GM04504 (cell line): ENCODE measurements at regions not wholly inside any gene's neighbourhood (a gene's known extent, or its start where the extent isn't known, plus 50 kb on each side); places are given as distances from the start of the nearest gene placed in this dataset.

Experiments used
- DNase-seq: peaks from one replicate; pipeline ENCODE4 v3.0.0-alpha.2; 2012; ENCODE audit warnings: low read depth

DNA sequence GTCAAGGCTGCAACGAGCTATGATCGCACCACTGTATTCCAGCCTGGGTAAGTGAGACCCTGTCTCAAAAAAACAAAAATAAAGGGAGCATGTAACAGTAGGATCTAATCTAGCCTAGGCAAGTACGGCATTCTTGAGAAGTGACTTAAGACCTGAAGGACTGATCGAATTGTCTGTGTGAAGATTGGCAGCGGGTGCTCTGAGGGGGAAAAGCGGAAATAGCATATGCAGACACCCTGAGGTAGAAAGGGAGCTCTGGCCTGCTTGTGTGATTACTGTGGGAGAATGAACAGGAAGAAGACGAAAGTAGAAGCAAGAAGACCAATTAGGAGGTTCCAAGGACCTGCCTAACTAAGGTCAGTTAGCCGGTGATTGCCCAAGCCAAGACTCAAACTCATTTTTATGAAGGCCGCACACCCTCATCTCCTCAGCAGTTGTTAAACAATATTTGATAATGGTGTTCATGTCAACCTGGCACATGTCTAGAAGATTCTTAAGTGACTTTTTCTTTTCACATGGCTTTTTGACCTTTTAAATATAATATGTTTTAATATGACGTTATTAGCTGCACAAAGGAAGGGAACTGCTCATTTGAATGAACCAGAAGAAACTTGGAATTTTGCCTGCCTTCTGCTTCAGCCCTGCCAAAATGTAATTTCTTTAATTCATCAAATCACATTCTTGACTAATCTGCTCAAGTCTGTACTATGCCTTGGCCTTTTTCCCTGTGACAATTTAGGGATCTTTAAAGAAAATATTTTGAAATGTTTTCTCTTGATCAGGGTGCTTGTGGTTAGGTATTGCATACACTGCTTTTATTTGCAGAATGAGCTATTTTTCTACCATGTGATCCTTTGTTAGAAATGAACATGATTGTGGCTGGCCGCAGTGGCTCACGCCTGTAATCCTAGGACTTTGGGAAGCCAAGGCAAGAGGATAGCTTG is 289.2 kb upstream of the DMRT1 start:
- no peak for DNase-seq

DNA sequence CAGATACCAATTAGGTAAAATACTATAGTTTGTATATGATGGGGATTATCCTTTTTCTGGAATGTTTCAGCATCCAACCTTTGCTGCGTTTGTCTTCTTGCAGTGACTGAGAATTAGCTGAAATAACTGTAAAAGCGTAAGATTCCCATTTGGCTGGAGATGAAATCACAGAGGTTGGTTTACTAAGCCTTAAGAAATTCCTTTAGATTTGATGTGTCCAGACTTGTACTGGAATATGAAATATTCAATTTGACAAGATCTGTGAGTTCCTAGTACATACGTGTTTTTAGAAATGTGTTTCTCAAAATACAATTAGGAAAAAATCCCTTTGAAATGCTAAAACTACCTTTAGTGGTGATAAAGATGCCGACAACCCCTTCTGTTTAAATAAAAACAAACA is 286.0 kb upstream of the DMRT1 start:
- DNase-seq = no peak

DNA sequence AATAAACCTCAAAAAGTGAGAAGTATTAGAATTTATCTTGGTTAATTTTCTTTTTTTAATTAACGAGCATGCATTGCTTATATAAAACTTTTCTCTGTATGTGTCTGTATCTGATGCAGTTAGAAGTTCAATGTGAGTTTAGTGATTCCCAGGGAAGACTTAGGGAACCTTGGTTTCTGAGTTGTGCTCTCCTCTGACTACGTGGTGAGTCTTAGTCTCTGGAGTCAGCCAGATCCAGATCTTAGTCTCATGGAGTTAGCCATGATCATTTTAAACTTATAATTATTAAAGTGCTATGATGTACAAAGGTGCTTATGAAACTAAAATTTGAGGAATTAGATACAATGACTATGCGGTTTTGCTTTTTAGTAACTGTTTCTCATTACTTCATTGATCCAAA is 285.3 kb upstream of the DMRT1 start:
- DNase-seq = no peak

DNA sequence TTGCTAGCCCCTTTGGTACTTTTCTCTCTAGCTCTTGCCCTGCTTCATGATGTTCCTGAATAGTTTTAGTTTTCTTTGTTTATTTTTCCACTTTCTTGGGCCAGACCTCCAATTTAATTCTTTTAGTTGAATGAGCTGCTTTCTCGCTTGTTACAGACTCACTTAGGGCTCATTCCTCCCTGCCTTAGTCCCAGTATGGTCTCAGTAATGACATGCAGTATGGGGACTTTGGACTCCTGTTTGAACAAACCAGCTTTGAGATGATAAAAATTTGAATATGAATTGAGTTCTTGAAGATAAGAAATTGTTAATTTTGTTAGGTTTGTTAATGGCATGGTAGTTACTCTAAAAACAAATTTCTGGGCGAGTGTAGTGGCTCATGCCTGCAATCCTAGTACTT is 284.8 kb upstream of the DMRT1 start:
- DNase-seq = no peak

DNA sequence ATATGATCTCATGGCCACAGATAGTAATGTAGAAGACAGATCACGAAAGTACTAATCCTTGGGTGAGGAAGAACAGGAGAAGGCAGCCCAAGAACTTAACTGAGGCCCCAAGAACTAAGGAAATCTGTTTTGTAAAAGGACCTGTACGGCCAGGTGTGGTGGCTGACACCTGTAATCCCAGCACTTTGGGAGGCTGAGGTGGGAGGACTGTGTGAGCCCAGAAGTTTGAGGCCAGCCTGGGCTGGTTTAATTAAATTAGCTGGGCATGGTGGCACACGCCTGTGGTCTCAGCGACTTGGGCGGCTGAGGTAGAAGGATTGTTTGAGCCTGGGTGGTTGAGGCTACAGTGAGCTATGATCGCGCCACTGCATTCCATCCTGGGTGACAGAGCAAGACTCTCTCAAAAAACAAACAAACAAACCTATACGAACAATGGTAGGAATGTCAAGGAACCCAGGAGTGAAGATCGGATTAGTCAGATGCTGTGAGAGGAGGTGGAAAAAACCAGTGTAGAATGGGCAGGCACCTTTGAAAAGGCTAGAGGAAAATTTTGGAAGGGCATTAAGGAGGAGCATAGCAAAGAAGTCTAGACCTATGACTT is 283.8 kb upstream of the DMRT1 start:
- no peak for DNase-seq

DNA sequence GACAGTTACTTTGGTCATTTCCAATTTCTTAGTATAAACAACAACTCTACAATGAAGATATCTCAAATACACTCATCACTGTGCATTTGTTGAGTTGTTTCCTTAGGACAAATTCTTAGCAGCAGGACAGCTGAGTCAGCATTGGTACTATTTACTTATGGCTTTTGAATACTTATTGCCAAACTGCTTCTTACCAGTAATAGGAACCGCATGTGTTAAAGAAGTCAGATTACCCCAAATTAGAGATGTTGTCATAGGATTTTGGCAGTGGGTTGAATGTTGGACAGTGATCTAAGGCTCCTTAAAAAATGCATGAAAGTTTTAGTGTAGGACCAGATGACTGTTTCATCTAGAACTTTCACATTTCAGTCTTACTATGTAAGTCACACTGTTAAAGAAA is 280.1 kb upstream of the DMRT1 start:
- no peak for DNase-seq

DNA sequence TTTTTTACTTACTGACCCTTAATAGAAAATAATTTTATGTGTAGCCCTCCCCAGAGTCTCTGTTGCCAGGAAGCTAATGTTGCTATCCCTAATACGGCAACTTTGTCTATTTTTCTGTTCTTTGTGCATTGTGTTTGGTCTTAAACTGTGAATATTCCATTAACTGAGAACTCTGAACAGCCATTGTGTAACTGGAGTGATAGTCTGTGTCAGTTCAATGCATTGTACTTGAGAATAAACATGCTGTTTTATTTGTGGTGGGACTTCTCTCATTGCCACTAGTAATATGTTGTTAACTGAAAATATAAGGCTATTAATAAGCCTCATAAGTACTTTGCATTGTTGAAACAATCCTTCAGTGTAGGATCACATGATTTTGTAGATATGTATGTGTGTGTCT is 278.3 kb upstream of the DMRT1 start:
- DNase-seq = no peak

DNA sequence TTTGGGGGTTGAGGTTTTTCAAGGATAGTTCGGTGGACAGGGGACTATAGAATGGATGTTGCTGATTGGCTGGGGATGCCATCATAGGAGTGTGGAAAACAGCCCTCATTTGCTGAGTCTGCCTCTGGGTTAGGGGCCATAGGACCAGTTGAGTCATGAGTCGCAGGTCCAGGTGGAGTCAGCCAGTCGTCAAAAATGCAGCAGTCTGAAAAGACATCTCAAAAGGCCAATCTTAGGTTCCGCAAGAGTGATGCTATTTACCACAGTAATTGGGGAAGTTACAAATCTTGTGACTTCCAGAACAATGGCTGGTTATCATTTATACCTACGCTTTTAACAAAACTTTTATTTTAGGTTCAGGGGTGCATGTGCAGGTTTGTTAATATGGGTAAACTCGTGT is 276.0 kb upstream of the DMRT1 start:
- DNase-seq = no peak

DNA sequence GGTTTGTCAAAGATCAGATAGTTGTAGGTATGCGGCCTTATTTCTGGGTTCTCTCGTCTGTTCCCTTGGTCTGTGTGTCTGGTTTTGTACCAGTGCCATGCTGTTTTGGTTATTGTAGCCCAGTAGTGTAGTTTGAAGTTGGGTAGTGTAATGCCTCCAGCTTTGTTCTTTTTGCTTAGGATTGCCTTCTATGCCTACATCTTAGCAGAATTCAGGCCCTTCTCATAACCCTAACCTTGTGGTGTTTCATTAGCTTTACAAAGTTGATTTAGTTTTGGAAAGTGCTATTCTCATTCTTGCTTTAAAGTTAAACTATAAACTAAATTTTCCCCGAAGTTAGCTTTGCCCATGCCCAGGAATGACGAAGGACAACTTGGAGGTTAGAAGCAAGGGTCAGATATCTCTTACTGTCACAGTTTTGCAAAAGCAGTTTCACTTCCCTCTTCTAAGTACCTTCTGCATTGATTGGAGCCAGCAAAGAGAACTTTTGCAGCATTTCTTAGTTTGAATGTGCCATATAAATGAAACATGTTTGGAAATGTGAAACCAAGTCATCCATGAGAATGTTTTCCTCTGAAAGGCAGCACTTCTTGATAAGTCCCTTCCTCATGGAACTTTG is 274.3 kb upstream of the DMRT1 start:
- DNase-seq = no peak

DNA sequence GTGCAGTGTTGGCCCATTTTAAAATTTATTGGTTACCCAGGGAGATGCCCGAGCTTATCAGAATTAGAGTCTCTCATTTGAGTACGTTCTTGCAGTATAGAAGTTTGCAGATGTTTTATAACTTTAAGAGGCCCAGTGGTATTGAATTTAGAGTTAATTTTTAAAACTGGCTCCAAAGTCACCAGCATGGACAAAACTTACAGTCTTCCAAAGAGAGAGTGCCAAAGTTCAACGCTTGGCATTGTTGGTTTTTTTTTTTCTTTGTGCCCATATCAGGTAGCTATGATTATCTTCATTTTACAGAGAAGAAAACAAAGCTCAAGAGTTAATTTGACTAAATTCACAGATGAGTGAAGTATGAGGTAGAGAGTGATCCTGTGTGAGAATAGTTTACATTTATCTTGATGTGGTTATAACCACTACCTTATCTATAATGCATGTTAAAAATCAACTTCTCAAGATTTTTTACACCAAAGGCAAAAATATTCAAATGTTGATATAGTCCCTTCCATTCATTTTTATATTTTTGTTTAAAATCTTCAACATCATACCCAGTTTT is 273.7 kb upstream of the DMRT1 start:
- no peak for DNase-seq

DNA sequence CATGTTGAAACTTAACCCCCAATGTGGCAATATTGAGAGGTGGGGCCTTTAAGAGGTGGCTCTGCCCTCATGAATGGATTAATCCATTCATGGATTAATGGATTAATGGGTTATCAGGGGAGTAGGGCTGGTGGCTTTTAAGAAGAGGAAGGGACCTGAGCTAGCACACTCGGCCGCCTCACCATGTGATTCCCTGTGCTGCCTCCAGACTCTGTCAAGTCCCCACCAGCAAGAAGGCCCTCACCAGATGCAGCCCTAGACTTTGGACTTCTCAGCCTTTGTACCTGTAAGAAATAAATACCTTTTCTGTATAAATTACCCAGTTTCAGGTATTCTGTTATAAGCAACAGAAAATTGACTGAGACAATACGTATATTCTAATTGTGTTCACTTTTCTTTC is 272.2 kb upstream of the DMRT1 start:
- no peak for DNase-seq

DNA sequence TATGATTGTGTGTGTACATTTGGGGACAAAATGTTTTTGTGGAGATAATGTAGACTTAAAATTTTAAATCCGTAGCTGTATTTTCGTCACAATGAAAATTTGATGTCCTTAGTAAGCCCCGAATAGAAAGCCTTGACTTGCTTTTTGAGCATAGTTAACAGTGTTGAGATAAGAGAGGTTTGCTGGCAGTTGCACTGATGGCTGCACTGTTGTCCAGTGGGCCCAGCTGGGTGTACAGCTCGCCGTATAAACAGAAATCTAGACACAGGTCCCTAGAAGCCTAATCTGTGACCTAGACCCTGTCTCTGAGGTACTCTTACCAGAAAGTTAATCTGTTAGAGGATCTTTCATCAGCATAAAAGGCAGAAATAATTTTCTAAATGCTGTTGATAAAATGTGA is 271.3 kb upstream of the DMRT1 start:
- no peak for DNase-seq

DNA sequence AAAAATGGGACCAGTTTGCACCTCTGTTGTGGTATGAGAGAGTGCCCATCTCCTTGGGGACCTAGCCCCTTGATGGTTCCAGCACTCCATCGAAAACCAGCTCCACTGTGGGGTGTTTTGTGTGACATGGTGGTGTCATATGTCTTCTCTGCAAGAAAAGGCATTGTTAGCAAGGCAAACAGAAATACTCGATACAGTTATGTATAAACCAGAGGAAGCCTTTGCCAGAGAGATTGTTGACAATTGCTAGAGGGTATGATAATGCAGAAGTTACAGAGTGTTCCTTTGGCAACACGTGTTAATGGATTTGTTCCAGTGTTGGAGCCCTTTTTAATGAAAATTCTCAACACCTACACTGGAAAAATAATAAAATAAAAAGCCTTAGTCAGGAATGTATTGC is 270.4 kb upstream of the DMRT1 start:
- no peak for DNase-seq

DNA sequence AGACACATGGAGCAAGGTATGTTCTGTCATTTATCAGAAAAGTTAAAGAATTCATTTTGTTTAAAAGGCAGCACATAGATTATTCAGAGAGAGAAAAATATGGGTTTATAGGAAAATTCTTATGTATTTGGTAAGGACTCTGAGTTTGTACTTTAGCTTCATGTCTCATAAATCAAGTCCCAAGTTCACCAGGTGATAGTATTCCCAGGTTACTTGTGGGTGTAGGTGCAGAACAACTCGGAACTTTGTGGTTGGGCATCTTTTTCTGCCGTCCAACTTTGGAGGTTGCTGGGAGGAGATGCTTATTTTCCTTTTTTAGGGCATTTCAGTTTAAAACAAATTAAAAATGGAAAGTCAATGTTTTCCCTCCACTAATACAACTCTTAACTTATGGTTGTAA is 269.8 kb upstream of the DMRT1 start:
- no peak for DNase-seq

DNA sequence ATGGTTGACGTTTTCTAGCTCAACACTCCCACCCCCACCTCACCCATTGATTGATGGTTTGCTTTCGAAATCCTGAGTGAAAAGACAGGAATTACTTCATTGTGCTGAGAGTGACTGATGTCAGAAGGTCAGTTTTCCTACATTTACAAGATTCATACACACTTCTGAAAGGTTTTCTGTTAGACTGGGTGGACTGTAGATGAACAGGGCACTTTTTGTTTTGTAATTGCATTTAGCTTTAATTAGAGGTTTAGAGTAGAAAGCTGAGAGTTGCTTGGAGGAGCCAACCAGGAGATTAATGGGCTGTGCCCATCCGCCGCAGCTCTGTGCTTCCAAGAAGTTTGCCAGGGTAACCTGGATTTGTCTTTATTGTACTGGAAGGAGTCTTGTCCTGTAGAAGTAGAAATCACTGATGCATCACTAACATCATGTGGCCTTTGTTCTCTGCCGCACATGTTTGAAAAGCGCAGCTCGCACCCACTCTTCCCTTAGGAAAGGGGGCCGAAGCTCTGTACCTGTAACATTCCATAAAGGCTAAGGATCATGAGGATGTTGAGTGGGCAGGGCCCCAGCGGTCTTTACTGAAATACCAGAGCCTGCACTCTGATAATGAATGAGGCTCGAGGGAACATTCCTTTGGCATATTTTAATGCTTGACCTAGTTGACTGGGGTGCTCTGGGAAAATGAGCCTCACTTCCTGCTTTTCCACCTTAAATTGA is 267.6 kb upstream of the DMRT1 start:
- no peak for DNase-seq

DNA sequence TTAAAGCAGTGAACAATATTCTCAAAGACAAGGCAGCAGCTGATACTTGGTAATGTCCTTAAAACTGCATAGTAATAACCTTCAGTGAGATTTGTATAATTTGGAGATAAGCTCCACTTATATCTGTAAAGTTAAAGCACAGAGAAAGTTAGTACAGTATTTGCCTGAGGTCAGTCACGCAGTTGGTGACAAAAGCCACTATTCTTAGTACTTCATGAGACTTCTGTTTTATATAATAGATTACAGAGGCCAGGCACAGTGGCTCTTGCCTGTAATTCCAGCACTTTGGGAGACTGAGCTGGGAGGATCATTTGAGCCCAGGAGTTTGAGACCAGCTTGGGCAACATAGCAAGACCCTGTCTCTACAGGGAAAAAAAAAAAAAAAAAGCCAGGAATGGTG is 266.4 kb upstream of the DMRT1 start:
- no peak for DNase-seq

DNA sequence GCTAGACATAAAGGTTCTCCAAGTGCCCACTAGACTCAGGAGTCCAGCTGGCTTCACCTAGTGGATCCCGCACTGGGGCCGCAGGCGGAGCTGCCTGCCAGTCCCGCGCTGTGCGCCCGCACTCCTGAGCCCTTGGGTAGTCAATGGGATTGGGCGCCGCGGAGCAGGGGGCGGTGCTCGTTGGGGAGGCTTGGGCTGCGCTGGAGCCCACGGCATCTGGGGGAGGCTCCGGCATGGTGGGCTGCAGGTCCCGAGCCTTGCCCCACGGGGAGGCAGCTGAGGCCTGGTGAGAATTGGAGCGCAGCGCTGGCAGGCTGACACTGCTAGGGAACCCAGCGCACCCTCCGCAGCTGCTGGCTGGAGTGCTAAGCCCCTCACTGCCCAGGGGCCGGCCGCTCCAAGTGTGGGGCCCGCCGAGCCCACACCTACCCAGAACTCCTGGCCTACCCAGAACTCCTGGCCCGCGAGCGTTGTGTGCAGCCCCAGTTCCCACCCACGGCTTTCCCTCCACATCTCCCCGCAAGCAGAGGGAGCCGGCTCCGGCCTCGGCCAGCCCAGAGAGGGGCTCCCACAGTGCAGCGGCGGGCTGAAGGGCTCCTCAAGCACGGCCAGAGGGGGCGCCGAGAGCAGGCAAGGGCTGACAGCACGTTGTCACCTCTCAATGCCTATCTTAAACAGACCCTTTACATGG is 260.7 kb upstream of the DMRT1 start:
- no peak for DNase-seq

DNA sequence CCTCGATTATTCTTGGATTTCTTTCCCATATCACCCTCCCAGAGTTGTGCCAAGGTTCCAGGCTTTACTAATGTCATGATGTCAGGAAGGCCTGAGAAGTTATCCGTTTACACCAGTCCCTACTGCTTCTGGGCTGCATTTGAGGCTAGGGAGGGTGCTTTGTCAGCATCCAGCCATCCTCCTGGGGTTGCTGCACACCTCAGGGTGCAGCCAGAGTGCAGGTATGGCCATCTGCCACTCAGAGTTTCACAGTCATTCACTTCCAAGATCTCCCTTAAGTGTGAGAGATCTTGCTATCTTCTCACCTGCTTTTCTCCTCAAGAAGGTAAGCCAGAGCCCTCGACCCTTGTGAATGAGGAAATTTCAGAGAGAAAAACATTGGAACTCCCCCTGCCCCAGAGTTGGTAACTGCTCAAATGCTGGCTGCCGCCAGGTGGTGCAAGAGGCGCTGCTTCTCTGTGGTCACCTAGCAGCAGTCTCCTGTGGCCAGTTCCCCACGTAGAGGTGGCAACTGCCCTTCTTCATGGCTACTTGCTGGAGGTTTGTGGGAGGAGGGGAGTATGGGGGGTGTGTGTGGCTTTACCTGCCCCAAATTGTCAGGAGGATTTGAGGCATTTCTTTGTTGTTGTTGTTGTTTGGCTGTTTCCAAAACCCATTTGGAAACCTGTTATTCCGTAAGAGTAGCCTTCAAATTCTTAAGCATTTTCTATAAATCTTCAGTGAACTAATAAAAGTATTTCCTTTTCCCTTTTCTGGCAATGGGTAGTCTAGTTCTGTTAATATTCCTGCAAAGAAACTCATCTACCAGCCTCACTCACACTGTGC is 259.6 kb upstream of the DMRT1 start:
- DNase-seq = no peak

DNA sequence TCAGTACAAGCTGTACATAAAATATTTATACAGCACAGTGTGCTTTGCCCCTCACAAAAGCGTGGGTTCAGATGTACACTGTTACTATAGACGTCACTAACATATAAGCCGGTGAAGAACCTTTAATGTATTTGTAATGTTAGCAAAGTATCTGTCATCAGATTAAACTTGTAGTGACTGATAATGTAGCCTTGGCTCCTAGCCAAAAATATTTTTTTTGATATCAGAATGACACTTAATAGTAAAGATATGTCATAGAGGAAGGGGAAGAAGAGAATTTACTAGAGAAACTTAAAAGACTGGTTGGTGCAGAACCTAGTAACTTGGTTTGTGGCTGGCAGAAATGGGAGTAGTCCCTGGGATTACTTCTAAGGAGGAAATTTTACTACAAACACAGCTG is 258.7 kb upstream of the DMRT1 start:
- DNase-seq = no peak

DNA sequence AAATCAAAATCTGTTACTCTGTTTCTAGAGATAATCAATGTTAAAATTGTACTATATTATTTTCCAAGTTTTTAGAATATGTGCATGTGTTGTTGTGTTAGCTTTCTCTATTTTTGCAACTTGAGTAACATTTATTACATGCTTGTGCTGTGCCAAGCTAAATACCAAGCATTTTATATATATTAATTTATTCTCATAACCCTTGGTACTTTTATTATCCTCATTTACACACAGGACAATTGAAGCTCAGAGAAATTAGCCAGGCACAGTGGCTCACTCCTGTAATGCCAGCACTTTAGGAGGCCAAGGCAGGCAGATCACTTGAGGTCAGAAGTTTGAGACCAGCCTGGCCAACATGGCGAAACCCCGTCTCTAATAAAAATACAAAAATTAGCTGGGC is 254.0 kb upstream of the DMRT1 start:
- no peak for DNase-seq

DNA sequence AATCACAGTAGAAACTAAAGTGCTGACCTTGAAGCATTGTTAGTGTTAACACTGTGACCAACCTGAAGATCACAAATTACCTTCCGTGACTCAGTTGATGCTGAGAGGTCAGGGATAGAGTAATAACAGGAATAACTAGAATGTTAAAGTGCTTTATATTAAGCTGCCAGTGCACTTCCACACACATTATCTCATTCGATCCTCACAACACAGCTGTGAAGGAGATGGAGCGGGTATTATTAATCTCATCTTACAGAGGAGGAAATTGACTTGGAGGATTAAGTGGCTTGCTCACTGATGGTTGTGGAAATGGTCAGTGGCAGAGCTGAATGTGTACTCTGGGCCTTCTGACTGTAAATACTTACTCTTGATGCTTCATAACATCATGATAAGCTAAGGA is 252.5 kb upstream of the DMRT1 start:
- DNase-seq = no peak
